ENCODE measurements at regions not wholly inside any gene's neighbourhood (a gene's known extent, or its start where the extent isn't known, plus 50 kb on each side); places are given as distances from the start of the nearest gene placed in this dataset.

DNA sequence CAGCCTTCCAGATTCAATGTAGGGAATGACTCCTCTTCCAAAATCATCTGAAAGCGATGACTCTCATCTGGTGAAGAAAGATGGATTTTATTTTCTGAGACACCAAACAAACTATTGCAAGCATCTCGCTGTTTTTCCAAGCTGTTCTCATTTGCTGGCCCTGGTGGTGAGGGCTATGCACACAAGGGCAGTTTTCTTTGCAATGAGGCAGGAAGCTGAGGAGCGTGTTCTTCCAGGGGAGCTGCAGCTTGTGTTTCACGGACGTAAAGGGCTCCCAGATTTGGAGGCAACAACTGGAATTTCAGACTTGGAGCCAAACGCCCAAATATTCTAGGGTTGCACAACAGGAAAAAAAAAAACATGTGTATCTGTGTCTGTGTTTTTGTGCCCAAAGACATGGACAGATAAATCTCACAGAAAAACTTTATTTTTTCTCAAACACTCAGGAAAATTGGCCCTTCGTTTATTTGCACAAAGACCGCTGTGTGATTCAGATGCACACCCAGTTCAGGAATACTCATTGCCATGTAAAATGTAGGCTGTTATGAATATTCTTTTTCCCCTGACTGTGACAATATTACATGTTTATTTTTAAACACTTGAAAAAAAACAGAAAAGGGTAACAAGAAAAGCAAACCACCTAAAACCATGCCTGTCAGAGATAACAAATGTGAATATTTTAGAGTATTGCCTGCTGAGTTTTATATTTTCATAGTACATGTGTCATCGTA is 151.3 kb downstream of the GAS1 start:
- no peak for DNase-seq (ENCODE audit: low read depth in 3 of 3)

DNA sequence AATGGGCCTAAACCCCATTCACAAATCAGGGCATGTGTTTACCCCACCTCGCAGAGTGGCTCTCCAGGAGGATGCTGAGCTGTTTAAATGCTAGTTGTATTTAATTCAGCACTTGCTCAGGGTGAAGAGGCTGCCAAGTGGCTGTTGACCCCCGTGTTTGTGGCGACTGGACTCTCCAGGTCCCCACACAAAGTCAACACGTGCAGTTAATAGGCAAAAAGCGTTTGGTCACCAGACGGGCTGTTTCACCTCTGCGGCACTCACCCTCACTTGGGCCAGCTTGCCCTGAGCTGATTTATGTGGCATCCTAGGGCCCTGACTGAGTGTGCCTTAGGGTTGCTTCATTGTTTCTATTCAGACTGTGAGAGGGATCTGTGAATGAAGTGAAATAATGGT is 152.3 kb downstream of the GAS1 start:
- no peak for DNase-seq (ENCODE audit: low read depth in 3 of 3)

DNA sequence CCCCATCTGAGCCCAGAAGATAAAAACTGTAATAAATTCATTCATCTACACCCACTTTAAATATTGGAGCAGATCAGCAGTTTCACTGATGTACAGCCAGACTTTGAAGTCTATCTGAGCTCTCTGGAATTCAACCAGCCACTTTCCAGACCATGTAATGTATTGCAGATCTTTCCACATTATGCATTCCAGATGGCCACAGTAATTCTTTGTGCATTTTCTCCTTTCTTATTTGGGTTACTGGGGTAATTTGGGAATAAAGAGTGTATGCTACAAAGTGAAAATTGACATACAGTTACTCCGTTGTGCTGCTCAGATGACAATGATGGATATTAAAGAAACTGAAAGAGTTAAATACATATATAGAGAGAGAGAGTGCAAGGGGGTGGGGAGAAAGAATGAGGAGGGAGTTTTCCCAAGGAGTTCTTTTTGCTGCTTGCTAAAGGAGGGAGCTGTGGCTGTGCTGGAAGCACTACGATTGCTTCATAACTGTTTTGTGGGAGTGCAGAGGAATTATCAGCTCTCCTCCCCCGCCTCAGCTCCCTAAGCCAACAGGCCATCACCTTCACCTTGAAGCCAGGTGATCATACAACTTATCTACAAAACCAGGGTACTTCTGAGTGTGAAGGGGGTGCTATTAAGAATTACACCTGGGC is 152.8 kb downstream of the GAS1 start:
- no peak for DNase-seq (ENCODE audit: low read depth in 3 of 3)

DNA sequence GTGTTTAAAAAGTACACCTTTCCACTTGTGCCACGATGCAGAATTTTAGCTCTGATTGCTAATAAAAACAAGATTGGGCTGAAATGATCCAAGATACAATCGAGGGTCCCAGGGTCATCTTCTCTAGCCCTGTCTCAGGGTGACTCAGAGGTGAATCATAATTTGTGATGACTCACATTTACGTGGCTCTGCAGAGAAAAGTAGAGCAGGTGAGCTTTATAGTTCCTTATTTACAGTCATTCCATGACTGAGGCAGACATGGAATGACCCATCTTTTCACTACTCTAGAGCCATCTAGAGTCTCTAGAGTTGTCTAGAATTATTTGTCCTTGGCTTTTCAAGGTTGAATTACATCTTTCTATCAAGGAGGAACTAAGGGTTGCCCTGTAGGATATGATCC is 155.2 kb downstream of the GAS1 start:
- no peak for DNase-seq (ENCODE audit: low read depth in 3 of 3)

DNA sequence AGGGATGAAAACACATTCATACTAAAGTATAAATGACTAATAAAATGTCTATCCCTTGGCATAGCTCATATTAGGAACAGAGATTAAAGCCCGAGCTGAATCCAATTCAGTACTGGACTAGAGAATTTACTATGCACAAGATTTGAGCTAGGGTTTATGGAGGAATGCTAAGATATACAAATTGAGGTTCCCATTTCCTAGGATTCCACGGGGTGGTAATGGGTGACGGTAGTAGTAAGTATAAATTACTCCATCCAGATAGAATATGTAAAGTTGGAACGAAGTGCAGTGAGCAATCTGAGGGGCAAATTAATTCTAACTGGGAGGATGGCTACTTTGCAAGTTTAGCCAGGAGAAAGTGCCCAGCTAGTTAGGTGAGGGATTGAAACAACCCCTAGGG is 156.5 kb downstream of the GAS1 start:
- no peak for DNase-seq (ENCODE audit: low read depth in 3 of 3)

DNA sequence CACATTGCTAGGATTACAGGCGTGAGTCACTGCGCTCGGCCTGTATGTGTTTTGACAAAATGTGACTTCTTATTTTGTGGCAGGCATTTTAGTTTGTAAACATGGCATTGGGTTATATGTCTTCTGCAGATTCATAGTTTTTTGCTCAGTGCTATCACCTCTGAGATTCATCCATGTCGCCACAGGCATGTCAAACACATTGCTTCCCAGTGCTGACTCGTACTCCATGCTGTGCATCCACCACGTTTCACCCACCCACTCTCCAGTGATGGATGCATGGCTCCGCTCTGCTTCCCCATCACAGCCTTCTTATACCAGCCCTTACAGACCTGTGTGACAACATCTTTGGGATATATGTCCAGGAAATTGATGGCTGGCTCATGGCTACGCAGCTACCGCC is 158.8 kb downstream of the GAS1 start:
- DNase-seq (ENCODE audit: low read depth in 3 of 3): no peak

DNA sequence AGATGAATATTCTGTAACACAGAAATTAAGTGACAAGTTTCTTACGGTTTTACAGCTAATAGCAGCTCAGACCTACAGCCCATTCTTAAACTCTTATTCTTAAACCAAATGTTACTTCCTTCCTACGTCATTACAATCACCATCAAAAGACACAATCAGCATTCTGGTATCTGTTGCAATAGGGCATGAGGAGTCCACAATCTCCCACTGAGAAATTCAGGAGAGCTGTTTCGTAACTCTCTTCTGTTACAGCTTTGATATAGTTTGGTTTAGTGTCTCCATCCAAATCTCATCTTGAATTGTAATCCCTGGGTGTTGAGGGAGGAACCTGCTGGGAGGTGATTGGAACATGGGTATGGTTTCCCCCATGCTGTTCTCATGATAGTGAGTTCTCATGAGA is 163.4 kb downstream of the GAS1 start:
- DNase-seq (ENCODE audit: low read depth in 3 of 3): no peak

DNA sequence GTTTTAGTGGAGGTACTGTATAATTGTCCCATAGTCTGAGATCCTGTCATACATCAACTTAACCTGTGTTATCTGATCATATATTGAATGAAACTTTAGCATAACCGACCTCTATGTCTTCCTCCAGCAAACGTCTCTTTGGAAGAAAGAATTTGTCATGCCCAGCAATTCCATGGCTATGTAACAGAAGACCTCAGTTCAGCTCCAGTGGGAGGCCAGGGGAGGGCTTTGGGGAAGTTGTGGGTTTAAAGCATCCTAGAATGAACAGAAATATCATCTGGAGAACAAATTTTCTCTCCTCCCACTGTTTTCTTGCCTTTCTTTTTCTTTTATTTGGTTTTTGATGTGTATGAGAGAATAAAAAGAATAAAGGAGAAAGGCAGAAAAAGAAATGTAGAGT is 164.5 kb downstream of the GAS1 start:
- no peak for DNase-seq (ENCODE audit: low read depth in 3 of 3)

DNA sequence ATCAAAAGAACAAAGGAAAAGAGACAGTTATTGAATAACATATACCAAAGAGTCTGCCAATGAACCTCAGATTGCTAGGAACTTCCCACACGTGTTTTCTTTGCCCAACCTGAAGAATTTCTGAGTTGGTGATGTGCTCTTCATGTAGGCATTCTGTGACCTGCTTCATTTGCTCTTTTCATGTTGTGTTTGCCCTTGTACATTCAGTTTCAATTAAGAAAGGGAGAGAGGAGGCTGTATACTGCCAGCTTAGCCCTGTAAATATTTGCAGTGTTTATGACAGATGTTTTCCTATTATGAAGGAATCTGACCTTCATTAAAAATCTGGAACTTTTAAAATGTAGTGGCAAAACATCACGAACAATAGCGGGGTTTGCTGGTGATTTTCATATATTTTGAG is 168.5 kb downstream of the GAS1 start:
- DNase-seq (ENCODE audit: low read depth in 3 of 3): no peak

DNA sequence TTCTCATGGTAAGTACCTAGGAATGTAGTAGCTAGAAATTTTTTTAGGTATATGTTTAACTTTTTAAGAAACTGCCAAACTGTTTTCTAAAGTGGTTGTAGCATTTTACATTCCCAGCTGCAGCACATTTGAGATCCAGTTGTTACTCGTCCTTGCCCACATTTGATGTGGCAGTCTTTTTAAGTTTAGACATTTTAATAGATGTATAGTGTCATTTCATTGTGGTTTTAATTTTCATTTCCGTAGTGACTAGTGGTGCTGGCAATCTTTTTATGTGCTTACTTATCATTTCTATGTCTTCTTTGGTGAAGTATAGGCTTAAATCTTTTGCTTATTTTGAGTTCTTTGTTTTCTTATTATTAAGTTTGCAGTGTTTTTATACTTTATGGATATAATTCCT is 171.6 kb downstream of the GAS1 start:
- no peak for DNase-seq (ENCODE audit: low read depth in 3 of 3)

DNA sequence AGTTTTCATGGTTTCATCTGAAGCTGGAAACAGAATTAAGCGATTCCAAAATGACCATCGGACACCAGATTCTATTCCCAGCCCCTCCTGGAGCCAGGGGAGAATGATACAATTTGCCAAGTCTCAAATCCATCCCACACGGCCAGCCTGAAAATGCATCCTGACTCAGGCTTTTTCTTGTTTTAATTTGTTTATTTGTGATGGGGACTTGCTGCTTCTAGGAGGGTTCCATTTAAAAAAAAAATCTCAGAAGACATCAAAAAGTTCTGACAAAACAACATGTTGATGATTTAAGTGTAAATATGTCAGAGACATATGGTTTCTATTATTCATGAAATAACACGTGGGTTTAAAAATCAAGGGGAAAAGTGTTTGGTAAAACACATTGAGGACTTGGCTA is 173.2 kb downstream of the GAS1 start:
- DNase-seq (ENCODE audit: low read depth in 3 of 3): no peak

DNA sequence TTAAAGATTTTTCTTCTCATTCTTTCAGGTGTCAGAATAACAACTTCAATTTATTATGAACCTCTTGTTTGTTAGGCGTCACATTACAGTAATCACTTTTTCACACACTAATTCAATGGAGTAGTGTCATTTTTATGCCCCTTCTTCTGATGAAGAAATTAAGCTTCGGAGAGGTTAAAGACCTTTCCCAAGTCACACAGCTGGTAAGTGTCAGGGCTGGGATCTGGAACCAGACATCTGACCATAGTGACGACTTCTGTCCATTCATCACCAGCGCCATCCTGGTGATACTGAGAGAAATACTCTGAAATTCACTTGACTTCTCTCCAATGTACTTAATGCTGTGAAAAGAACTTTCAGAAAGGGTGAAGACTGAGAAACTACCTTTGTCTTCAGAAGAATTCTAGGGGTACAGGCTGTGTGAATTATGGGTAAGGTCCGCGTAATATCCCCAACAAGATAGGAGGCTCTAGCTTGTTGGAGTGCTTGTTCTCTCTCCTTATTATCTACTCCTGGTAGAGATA is 173.8 kb downstream of the GAS1 start:
- DNase-seq (ENCODE audit: low read depth in 3 of 3): no peak

DNA sequence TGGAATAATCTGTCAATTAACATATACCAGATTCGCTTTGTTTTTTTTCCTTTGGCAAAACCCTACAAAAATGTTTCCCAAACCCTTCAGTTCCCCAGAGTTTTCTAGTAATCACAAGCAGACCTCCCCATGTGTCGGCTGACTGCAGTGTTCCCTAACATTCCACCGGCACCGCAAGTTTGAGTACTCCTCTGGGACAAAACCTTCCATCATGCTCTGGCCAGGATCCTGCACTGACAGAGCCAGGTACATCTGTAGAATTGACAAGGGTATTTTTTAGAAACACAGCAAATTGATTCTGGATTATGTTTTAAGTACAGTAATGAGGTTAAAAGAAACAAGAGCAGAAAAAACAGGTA is 174.7 kb downstream of the GAS1 start:
- no peak for DNase-seq (ENCODE audit: low read depth in 3 of 3)

DNA sequence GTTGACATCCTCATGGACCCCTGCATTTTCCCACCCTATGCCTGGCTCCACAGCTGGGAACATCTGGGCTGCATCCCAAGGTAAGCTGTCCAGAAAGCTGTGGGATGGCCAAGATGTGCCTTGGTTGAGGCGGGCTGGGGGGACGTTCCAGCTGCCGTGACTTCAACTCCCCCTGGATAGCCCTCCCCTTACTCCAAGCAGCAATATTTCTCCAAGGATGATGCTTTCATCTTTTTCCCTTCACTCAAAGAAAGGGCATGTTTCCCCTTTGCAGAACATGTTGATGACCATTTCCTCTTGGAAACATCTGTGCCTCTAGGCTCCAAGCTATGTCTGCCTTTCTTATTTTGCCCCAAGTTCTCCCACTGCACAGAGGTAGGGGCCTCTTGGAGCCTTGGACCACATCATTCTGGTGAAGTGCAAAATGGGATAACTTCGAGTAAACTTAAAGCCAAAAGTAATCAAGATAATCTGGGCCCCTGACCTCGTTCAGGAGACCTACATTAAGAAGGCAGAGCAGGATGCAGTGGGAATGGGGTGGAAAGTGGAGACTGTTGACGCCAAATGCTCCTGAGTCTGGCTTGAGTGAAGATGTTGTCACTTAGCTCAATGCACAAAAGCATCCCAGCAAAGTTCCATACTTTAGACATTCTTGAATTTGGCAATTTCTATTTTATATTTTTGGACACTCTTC is 175.2 kb downstream of the GAS1 start:
- no peak for DNase-seq (ENCODE audit: low read depth in 3 of 3)

DNA sequence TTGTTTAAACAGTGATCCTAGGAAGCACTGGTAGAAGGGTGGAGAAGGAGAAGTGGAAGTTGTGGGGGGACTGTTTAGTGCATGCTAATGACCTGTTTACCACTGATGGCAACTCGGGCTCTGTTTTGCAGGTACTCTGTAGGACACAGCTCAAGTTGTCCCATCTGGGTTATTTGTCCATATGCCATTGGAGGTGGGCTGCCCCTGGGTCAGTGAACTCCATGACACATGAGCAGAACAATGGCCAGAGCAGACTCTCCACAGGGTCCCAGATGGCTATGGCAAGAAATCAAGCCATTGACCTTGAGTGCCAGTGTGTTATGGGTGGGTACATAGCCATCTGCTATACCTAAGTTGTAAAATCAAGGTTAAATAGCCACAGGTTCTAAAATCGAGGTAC is 175.9 kb downstream of the GAS1 start:
- no peak for DNase-seq (ENCODE audit: low read depth in 3 of 3)

DNA sequence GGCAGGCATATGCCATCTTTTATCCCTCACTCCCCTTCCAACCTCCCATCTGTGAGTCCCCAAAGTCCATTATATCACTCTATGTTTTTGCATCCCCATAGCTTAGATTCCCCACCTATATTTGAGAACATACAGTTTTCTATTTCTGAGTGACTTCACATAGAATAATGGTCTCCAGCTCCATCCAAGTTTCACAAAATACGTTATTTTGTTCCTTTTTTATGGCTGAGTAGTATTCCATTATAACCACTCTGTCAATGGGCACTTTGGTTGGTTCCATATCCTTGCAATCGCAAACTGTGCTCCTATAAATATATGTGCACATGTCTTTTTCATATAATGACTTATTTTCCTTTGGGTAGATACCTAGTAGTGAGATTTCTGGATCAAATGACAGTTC is 178.6 kb downstream of the GAS1 start:
- DNase-seq (ENCODE audit: low read depth in 3 of 3): no peak

DNA sequence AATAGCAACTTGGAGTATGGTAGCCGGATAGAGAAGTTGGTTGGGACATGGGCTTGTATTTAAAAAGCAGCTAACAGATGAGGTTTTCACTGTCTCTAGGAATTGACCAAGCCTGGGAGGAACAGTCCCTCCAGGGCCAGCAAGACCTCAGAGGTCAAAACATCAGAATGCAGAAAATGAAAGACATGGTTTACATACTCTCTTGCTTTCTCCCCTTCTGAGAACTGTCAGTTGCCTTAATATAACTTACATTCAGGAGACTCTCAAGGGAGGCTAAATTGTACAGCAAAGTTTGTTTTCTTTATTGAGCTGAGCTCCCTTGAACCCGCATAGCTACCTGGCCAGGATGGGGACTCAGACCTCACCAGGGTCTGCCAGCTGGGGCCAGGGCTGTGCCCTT is 179.3 kb downstream of the GAS1 start:
- DNase-seq (ENCODE audit: low read depth in 3 of 3): no peak

DNA sequence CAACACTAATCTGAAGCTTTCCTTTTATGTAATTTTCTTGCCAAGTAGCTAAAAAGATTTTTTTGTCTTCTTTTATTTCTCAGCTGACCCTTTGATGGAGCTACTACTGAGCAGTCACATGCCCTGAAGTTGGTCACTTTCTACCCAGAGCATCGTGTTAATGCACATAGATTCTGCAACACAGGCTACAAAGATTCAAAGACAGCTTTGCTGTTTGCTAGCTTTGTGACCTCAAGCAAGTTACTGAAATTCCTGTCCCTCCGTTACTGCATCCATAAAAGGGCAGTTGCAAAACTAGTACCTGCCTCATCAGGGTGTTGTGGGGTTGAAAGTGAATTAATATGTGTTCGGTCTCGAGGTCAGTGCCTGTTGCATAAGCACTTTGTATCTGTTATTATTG is 179.9 kb downstream of the GAS1 start:
- no peak for DNase-seq (ENCODE audit: low read depth in 3 of 3)

DNA sequence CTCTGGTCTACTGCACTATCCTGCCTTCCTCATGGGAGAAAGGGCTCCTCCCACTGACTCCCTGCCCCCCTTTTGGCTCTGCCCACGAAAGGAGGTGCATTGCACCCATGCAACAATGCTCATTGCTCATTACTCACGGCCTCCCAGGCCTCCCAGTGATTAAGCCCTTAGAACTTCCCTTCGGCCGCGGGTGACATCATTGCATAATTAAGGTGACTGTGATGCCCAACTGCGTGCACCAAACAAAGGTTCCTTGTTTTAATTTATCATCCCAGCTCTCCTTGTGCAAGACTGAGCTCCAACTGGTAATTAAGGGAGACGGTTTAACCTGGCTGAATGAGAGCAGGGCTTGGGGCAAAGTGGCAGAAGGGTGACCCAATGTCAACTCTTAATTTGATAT is 180.4 kb downstream of the GAS1 start:
- no peak for DNase-seq (ENCODE audit: low read depth in 3 of 3)

DNA sequence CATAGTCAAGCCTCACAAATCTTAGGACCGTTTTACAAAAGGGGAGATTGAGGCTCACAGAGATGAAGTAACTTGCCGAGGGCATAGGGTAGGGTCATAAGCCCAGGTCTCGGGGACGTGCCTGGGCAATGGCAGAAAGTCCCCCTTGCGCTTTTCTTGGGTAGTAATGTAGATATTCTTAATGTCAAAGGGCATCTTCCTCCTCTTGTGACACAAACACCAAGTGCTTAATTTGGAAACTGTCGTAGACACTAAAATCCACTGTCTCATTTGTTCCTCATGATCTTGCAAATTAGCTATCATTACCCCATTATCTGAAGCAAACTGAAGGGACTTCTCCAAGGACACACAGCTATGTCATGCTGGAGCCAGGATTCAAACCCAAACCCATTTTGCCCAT is 180.8 kb downstream of the GAS1 start:
- DNase-seq (ENCODE audit: low read depth in 3 of 3): no peak

DNA sequence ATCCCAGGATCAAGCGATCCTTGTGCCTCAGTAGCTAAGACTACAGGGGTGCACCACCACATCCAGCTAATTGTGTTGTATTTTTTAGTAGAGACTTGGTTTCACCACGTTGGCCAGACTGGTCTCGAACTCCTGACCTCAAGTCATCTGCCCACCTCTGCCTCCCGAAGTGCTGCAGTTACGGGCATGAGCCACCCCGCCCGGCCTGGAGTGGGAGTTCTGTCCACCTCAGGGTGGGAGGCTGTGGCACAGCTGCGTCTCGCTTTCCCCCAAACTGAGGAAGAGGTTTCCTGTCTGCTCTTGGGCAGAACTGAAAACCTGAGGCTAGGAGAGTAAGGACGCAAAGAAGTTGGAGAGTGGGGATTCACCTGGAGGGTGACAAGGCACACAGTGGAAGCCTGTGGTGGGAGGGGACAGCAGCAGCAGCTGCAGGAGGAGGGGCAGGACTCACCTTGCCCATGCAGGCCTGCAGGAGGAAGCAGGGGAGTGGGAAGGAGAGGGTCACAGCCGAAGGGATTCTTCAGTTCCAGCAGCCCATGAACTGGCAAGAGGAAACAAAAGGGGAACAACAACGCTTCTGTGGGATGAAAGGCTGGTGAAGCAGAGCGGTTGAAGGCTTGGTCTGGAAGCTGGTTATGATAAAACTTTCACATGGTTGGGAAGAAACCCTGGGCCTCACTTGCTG is 181.4 kb downstream of the GAS1 start:
- DNase-seq (ENCODE audit: low read depth in 3 of 3): no peak

DNA sequence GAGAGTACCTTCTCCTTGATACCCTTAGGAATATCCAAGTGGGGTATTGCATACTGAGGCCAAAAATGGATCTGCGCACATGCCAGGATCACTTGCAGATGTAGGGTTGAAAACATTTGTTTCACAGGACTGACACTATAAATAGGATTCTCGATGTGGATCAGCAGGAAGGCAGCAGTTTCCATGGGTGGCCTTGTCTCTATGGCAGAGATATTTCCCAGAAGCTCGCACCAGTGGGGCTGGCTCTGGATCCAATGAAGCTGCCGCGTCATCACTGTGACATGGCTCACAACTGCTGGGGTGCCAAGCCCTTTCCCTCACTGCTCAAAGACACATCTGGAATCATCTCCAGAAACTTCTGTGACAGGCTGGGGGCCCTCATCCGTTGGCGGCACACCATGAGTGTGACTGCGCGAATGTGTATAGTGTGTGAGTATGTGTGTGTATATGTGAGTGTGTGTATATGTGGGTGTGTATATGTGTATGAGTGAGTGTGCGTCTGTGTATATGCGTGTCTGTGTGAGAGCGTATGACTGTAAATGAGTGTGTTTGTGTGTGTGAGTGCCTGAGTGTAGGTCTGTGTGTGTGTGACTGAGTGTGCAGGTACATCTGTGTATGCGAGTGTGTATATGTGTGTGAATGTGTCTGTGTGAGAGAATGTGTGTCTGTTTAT is 182.5 kb downstream of the GAS1 start:
- no peak for DNase-seq (ENCODE audit: low read depth in 3 of 3)

Data from stimulated activated CD4-positive, alpha-beta T cell treated with anti-CD3 and anti-CD28 coated beads, TNF-alpha, amount 100 ng/mL, for 24 hours (primary cell).